B cell (primary cell): ENCODE measurements at regions not wholly inside any gene's neighbourhood (a gene's known extent, or its start where the extent isn't known, plus 50 kb on each side); places are given as distances from the start of the nearest gene placed in this dataset.

Experiments
- ATAC-seq: fragments of 200-7000 bp; cut with Tn5 transposase; one replicate; pipeline ENCODE4 v1.10.0; 2021; ENCODE audit warnings: low read depth, mild to moderate bottlenecking, moderate number of reproducible peaks, moderate library complexity
- CTCF ChIA-PET: fragments of 350-600 bp; sonication (Branson Sonifier 250); formaldehyde crosslinking; loops from one replicate; lab custom pipeline; 2021; ENCODE audit warnings: antibody characterized with exemption, inconsistent platforms; lab: Charles Lee
- POLR2A ChIA-PET: fragments of 350-600 bp; sonication (Branson Sonifier 250); formaldehyde crosslinking; loops from one replicate; lab custom pipeline; 2021; ENCODE audit warnings: antibody characterized with exemption; lab: Charles Lee
- DNase-seq: peaks from one replicate; pipeline ENCODE4 v3.0.0; 2013
- H2AFZ ChIP-seq: 2 replicates; pipeline ENCODE4 v1.6.1; 2012; ENCODE audit warnings: mild to moderate bottlenecking, low read depth, low read length; ENCODE audit not compliant: insufficient read depth, poor library complexity, severe bottlenecking
- H3K27ac ChIP-seq, 2 donors: 1 replicate in 1 of 2; 2 replicates in 1 of 2; pipeline ENCODE4 v1.5.1; 2012 to 2013; ENCODE audit warnings: low read length in 2 of 2, mild to moderate bottlenecking in 2 of 2, moderate library complexity in 1 of 2
- H3K27me3 ChIP-seq, 4 experiments: fragments of 200-600 bp in 1 of 4; sonication (generic) in 1 of 4; replicated peaks in 1 of 4; 1 replicate in 2 of 4; 2 replicates in 2 of 4; pipeline versions ENCODE4 v1.6.1 to v1.7.0; 2013 to 2016; ENCODE audit warnings: low read length in 3 of 4, mild to moderate bottlenecking in 2 of 4, mixed read lengths in 1 of 4, moderate library complexity in 1 of 4; ENCODE audit not compliant: insufficient read depth in 4 of 4, control insufficient read depth in 3 of 4; ENCODE audit errors: control extremely low read depth in 1 of 4
- H3K36me3 ChIP-seq, 2 experiments: replicated peaks in 1 of 2; 1 replicate in 1 of 2; 2 replicates in 1 of 2; pipeline versions ENCODE4 v1.6.1 to v1.7.1; 2013; ENCODE audit warnings: low read length in 1 of 2; ENCODE audit not compliant: insufficient read depth in 2 of 2, control insufficient read depth in 1 of 2; ENCODE audit errors: control extremely low read depth in 1 of 2, extremely low read depth in 1 of 2
- H3K4me1 ChIP-seq, 2 donors: fragments of 200-600 bp in 1 of 2; sonication (generic) in 1 of 2; 1 replicate in 1 of 2; 2 replicates in 1 of 2; pipeline versions ENCODE4 v1.5.1 to v1.6.1; 2013 to 2017; ENCODE audit warnings: low read length in 2 of 2; ENCODE audit not compliant: control insufficient read depth in 2 of 2, insufficient read depth in 2 of 2
- H3K4me2 ChIP-seq: replicated peaks from 2 replicates; pipeline ENCODE3; 2012; ENCODE audit warnings: mild to moderate bottlenecking, low read depth, low read length; ENCODE audit not compliant: poor library complexity, severe bottlenecking
- H3K4me3 ChIP-seq, 5 experiments: fragments of 200-600 bp in 1 of 5; sonication (generic) in 1 of 5; 1 replicate in 3 of 5; 2 replicates in 2 of 5; pipeline versions ENCODE4 v1.5.1 to v1.7.0; 2011 to 2016; ENCODE audit warnings: low read length in 4 of 5, mild to moderate bottlenecking in 4 of 5, low read depth in 2 of 5, control low read depth in 1 of 5, moderate library complexity in 1 of 5; ENCODE audit not compliant: insufficient read depth in 1 of 5; ENCODE audit errors: control extremely low read depth in 1 of 5, extremely low read depth in 1 of 5
- H3K79me2 ChIP-seq: fragments of 200-600 bp; sonication (generic); one replicate; pipeline ENCODE4 v1.6.0; 2016; ENCODE audit warnings: low read length; ENCODE audit not compliant: control insufficient read depth, insufficient read depth
- H3K9ac ChIP-seq: fragments of 200-600 bp; sonication (generic); 2 replicates; pipeline ENCODE4 v1.6.1; 2017; ENCODE audit warnings: mild to moderate bottlenecking, low read length, moderate library complexity
- H3K9me3 ChIP-seq, 3 donors: one replicate each; pipeline versions ENCODE4 v1.6.1 to v1.7.1; 2013; ENCODE audit warnings: low read length in 2 of 3; ENCODE audit not compliant: control insufficient read depth in 2 of 3, insufficient read depth in 1 of 3; ENCODE audit errors: control extremely low read depth in 1 of 3
- H4K20me1 ChIP-seq: 2 replicates; pipeline ENCODE4 v1.6.0; 2012; ENCODE audit warnings: mild to moderate bottlenecking, low read length; ENCODE audit not compliant: insufficient read depth, control insufficient read depth, poor library complexity, severe bottlenecking
- H3K27ac Mint-ChIP-seq: one replicate; pipeline ENCODE4 v1.8.0; 2021; ENCODE audit warnings: mixed read lengths
- H3K27me3 Mint-ChIP-seq: one replicate; pipeline ENCODE4 v1.8.0; 2021; ENCODE audit warnings: mixed read lengths
- H3K4me1 Mint-ChIP-seq: one replicate; pipeline ENCODE4 v1.8.0; 2021; ENCODE audit warnings: mixed read lengths
- H3K4me3 Mint-ChIP-seq: one replicate; pipeline ENCODE4 v1.8.0; 2021; ENCODE audit warnings: mixed read lengths
- H3K9me3 Mint-ChIP-seq: one replicate; pipeline ENCODE4 v1.8.0; 2022; ENCODE audit warnings: mixed read lengths; ENCODE audit not compliant: insufficient read depth
- EZH2 ChIP-seq: IDR thresholded peaks from 2 replicates; pipeline ENCODE4 v1.6.1; 2012; ENCODE audit warnings: borderline replicate concordance, low read depth, mild to moderate bottlenecking, moderate library complexity, low read length; ENCODE audit not compliant: insufficient read depth, poor library complexity, severe bottlenecking
- WGBS: methylation state at CpG from one replicate; pipeline ENCODE4 v1.1.5; 2013; ENCODE audit warnings: missing lambda C conversion rate; ENCODE audit not compliant: insufficient coverage; 5-methylcytosine and 5-hydroxymethylcytosine counted together
- intact Hi-C: fragments of 100-400 bp; cut with micrococcal nuclease; formaldehyde crosslinking; loops from one replicate; pipeline ENCODE4 v1.10.0; 2022
- TF ChIP-seq, protein P1 (sequence below): fragments of 200-600 bp; IDR thresholded peaks from one replicate; pipeline ENCODE4 v1.8.0; 2022; ENCODE audit warnings: antibody characterized with exemption, mild to moderate bottlenecking

DNA sequence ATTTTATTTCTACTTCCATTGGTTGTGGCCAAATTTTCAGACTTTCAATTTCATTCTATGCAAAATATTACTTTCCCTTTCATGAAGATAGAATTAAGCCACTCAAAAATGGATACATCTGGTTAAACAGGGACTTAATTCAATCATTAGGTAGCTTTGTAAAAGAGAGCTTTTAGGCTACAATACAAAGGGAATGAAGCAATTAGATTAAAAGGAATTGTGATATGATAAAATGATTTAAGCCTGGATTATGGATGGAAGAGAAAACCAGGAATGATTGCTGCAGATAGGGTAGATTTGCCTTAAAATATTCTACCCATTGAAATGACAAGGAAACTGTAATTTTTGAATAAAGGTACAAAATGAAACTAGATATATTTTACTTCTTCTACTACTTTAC lies 134.6 kb upstream of the PDHA2 start:
- H3K27me3 Mint-ChIP-seq = no peaks in the 10 kb centered on the region
- CTCF ChIA-PET = no interaction called here
- Histone ChIP-seq H2AFZ (no peak overlapping the region), H3K4me2 (no peak overlapping the region), H3K79me2 (no peaks in the 10 kb centered on the region), H3K9ac (no peak overlapping the region), H3K27me3 (no peaks in the 10 kb centered on the region), H3K9me3 (no peaks in the 10 kb centered on the region), H3K4me1 (no peaks in the 10 kb centered on the region), H3K27ac (no peak overlapping the region), H3K4me3 (no peak overlapping the region), H3K36me3 (no peaks in the 10 kb centered on the region), H4K20me1 (no peaks in the 10 kb centered on the region)
- no peak for DNase-seq
- H3K4me3 Mint-ChIP-seq = no peak overlapping the region
- intact Hi-C loops = no loop called here
- peaks cover 5% of the 10 kb centered on the region for H3K9me3 Mint-ChIP-seq
- POLR2A ChIA-PET = no interaction called here
- H3K27ac Mint-ChIP-seq = no peak overlapping the region
- H3K4me1 Mint-ChIP-seq = no peaks in the 10 kb centered on the region
- no peak for ATAC-seq
- TF ChIP-seq, protein P1, sequence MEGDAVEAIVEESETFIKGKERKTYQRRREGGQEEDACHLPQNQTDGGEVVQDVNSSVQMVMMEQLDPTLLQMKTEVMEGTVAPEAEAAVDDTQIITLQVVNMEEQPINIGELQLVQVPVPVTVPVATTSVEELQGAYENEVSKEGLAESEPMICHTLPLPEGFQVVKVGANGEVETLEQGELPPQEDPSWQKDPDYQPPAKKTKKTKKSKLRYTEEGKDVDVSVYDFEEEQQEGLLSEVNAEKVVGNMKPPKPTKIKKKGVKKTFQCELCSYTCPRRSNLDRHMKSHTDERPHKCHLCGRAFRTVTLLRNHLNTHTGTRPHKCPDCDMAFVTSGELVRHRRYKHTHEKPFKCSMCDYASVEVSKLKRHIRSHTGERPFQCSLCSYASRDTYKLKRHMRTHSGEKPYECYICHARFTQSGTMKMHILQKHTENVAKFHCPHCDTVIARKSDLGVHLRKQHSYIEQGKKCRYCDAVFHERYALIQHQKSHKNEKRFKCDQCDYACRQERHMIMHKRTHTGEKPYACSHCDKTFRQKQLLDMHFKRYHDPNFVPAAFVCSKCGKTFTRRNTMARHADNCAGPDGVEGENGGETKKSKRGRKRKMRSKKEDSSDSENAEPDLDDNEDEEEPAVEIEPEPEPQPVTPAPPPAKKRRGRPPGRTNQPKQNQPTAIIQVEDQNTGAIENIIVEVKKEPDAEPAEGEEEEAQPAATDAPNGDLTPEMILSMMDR = no peak

DNA sequence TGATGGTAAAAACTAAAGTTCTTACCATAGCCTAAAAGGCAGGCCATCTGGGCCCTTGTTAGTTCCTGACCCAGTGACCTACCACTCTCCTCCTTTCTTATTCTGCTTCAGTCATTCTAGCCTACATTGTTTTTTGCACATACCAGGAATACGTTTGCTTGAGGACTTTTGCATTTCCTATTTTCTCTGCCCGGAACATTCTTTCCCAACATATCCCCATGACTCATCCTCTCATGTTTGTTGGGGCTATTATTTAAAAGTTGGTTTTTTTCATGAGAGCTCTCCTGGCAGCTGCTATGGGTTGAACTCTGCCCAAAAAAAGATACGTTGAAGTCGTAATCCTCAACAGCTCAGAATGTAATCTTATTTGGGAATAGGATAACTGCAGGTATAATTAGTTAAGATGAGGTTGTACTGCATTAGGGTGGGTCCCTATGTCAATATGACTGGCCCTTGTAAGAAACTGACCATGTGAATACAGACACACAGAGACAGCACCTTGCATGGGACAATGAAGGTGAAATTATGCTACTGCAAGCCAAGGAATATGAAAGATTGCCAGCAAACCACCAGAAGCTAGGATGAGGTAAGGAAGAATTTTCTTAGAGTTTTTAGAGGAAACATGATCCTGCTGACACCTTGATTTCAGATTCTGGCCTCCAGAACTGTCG lies 138.3 kb upstream of the PDHA2 start:
- ChIA-PET POLR2A (no interaction called here), CTCF (no interaction called here)
- H3K27ac Mint-ChIP-seq = no peak overlapping the region
- WGBS = 100% methylated on average over 3 of the region's 5 CpGs
- Histone ChIP-seq H3K27me3 (no peaks in the 10 kb centered on the region), H3K27ac (no peak overlapping the region), H2AFZ (no peak overlapping the region), H3K9me3 (no peaks in the 10 kb centered on the region), H3K36me3 (no peaks in the 10 kb centered on the region), H3K4me2 (no peak overlapping the region), H3K4me3 (no peak overlapping the region), H3K9ac (no peak overlapping the region), H4K20me1 (no peaks in the 10 kb centered on the region), H3K79me2 (no peaks in the 10 kb centered on the region), H3K4me1 (no peaks in the 10 kb centered on the region)
- H3K27me3 Mint-ChIP-seq = no peaks in the 10 kb centered on the region
- DNase-seq (no peak), ATAC-seq (no peak)
- no peaks in the 10 kb centered on the region for H3K4me1 Mint-ChIP-seq
- intact Hi-C loops = no loop called here
- peaks cover 8% of the 10 kb centered on the region for H3K9me3 Mint-ChIP-seq
- TF ChIP-seq EZH2 = no peak
- TF ChIP-seq, protein P1 = no peak
- no peak overlapping the region for H3K4me3 Mint-ChIP-seq
